SK-N-SH (cell line): ENCODE measurements at regions not wholly inside any gene's neighbourhood (a gene's known extent, or its start where the extent isn't known, plus 50 kb on each side); places are given as distances from the start of the nearest gene placed in this dataset.

ENCODE experiments used
- CTCF ChIA-PET: fragments of 300-600, 350-600 bp; formaldehyde crosslinking; extraction: SDS; loops from one replicate; lab custom pipeline; 2021; lab: Yijun Ruan, JAX
- POLR2A ChIA-PET: fragments of 350-600 bp; sonication (Branson Sonifier 250); formaldehyde crosslinking; extraction: SDS; loops from one replicate; lab custom pipeline; 2020; ENCODE audit warnings: antibody characterized with exemption, inconsistent platforms; lab: Yijun Ruan, JAX
- DNase-seq: peaks from one replicate; pipeline ENCODE4 v3.0.0; 2012
- H2AFZ ChIP-seq: fragments of 200-600 bp; sonication (generic); 2 replicates; pipeline ENCODE4 v1.8.1; 2016; ENCODE audit warnings: antibody characterized with exemption, mild to moderate bottlenecking, low read depth
- H3F3A ChIP-seq: fragments of 200-600 bp; sonication (generic); replicated peaks from 2 replicates; pipeline ENCODE3; 2016; ENCODE audit warnings: antibody characterized with exemption, mild to moderate bottlenecking; ENCODE audit not compliant: insufficient read depth
- H3K27ac ChIP-seq, 2 experiments: fragments of 200-500 bp in 1 of 2; fragments of 200-600 bp in 1 of 2; sonication (Bioruptor generic) in 1 of 2; sonication (generic), shearing (Covaris generic) in 1 of 2; 2 replicates each; pipeline versions ENCODE4 v1.5.1 to v1.6.1; 2014 to 2016; ENCODE audit warnings: low read depth in 2 of 2, inconsistent platforms in 1 of 2, low read length in 1 of 2, mild to moderate bottlenecking in 1 of 2, mixed read lengths in 1 of 2
- H3K27me3 ChIP-seq: fragments of 200-600 bp; sonication (generic), shearing (Covaris generic); 2 replicates; pipeline ENCODE4 v1.6.1; 2016; ENCODE audit warnings: mixed run types; ENCODE audit not compliant: insufficient read depth
- H3K36me3 ChIP-seq, 2 experiments: fragments of 200-500 bp in 1 of 2; fragments of 200-600 bp in 1 of 2; sonication (Bioruptor generic) in 1 of 2; sonication (generic) in 1 of 2; replicated peaks in 1 of 2; 2 replicates each; pipeline versions ENCODE3 to v1.5.1; 2014 to 2016; ENCODE audit warnings: low read length in 1 of 2, mild to moderate bottlenecking in 1 of 2; ENCODE audit not compliant: insufficient read depth in 2 of 2, control insufficient read depth in 1 of 2
- H3K4me1 ChIP-seq, 2 experiments: fragments of 200-500 bp in 1 of 2; fragments of 200-600 bp in 1 of 2; sonication (Bioruptor generic) in 1 of 2; sonication (generic), shearing (Covaris generic) in 1 of 2; 2 replicates each; pipeline versions ENCODE4 v1.5.1 to v1.6.1; 2014 to 2016; ENCODE audit warnings: low read depth in 1 of 2, low read length in 1 of 2, mixed run types in 1 of 2; ENCODE audit not compliant: insufficient read depth in 2 of 2, control insufficient read depth in 1 of 2
- H3K4me2 ChIP-seq: fragments of 200-600 bp; sonication (generic), shearing (Covaris generic); 2 replicates; pipeline ENCODE4 v1.6.1; 2017; ENCODE audit warnings: mixed run types
- H3K4me3 ChIP-seq, 2 experiments: fragments of 200-500 bp in 1 of 2; fragments of 200-600 bp in 1 of 2; sonication (Bioruptor generic) in 1 of 2; sonication (generic), shearing (Covaris generic) in 1 of 2; 2 replicates each; pipeline versions ENCODE4 v1.5.1 to v1.8.1; 2014 to 2016; ENCODE audit warnings: low read depth in 2 of 2, inconsistent platforms in 1 of 2, low read length in 1 of 2, mild to moderate bottlenecking in 1 of 2, mixed read lengths in 1 of 2, moderate library complexity in 1 of 2
- H3K79me2 ChIP-seq: fragments of 200-600 bp; sonication (generic); 2 replicates; pipeline ENCODE4 v1.8.1; 2017; ENCODE audit warnings: mild to moderate bottlenecking; ENCODE audit not compliant: insufficient read depth
- H3K9ac ChIP-seq: fragments of 200-600 bp; sonication (generic); 2 replicates; pipeline ENCODE4 v1.6.1; 2017; ENCODE audit warnings: mixed run types
- H3K9me2 ChIP-seq: fragments of 200-600 bp; sonication (generic); 2 replicates; pipeline ENCODE4 v1.6.1; 2017; ENCODE audit warnings: mixed run types
- H3K9me3 ChIP-seq: fragments of 200-600 bp; sonication (generic); 2 replicates; pipeline ENCODE4 v1.6.1; 2017; ENCODE audit warnings: mixed run types, mild to moderate bottlenecking, moderate library complexity
- H4K20me1 ChIP-seq: fragments of 200-600 bp; sonication (generic); 2 replicates; pipeline ENCODE4 v1.6.1; 2017; ENCODE audit warnings: mild to moderate bottlenecking, mixed run types; ENCODE audit not compliant: insufficient read depth
- EP300 ChIP-seq, 2 experiments: IDR thresholded peaks; 2 replicates each; pipeline versions ENCODE4 v1.4.0 to v1.6.1; 2012; ENCODE audit warnings: borderline replicate concordance in 1 of 2, low read depth in 1 of 2, low read length in 1 of 2
- FOXJ3 ChIP-seq: sonication (generic); formaldehyde crosslinking; IDR thresholded peaks from 2 replicates; pipeline ENCODE4 v1.5.1; 2020; ENCODE audit warnings: mild to moderate bottlenecking, missing genetic modification reagents
- FOXM1 ChIP-seq: IDR thresholded peaks from 2 replicates; pipeline ENCODE4 v1.4.0; 2012; ENCODE audit warnings: low read depth, mild to moderate bottlenecking
- GABPA ChIP-seq: IDR thresholded peaks from 2 replicates; pipeline ENCODE4 v1.4.0; 2012; ENCODE audit warnings: low read depth, mild to moderate bottlenecking
- GATA2 ChIP-seq: sonication (generic); formaldehyde crosslinking; IDR thresholded peaks from 2 replicates; pipeline ENCODE4 v1.5.0; 2020; ENCODE audit warnings: mild to moderate bottlenecking, missing genetic modification reagents
- JUND ChIP-seq: IDR thresholded peaks from 2 replicates; pipeline ENCODE4 v1.4.0; 2012
- MEF2A ChIP-seq: IDR thresholded peaks from 2 replicates; pipeline ENCODE4 v1.4.0; 2012; ENCODE audit warnings: low read depth, borderline replicate concordance
- MXI1 ChIP-seq: IDR thresholded peaks from 2 replicates; pipeline ENCODE4 v1.6.1; 2012; ENCODE audit warnings: mild to moderate bottlenecking, low read depth, low read length, improper control_type of control experiment
- NFIC ChIP-seq: IDR thresholded peaks from 2 replicates; pipeline ENCODE4 v1.4.0; 2012; ENCODE audit warnings: borderline replicate concordance
- NRF1 ChIP-seq: IDR thresholded peaks from 2 replicates; pipeline ENCODE4 v1.6.1; 2012; ENCODE audit warnings: low read depth, mild to moderate bottlenecking, low read length
- POLR2AphosphoS5 ChIP-seq: IDR thresholded peaks from 2 replicates; pipeline ENCODE4 v1.6.1; 2012; ENCODE audit warnings: low read depth, low read length
- RCOR1 ChIP-seq: fragments of 150-350 bp; IDR thresholded peaks from 2 replicates; pipeline ENCODE4 v1.6.1; 2017; ENCODE audit warnings: antibody characterized with exemption, low read length
- RXRA ChIP-seq: IDR thresholded peaks from 2 replicates; pipeline ENCODE4 v1.4.0; 2012; ENCODE audit warnings: low read depth, mild to moderate bottlenecking, borderline replicate concordance
- SMC3 ChIP-seq: IDR thresholded peaks from 2 replicates; pipeline ENCODE4 v1.6.1; 2012; ENCODE audit warnings: low read depth, low read length, improper control_type of control experiment
- TAF1 ChIP-seq: IDR thresholded peaks from 2 replicates; pipeline ENCODE4 v1.6.1; 2012; ENCODE audit warnings: low read depth, mild to moderate bottlenecking, low read length, moderate library complexity, borderline replicate concordance
- TCF12 ChIP-seq: IDR thresholded peaks from 2 replicates; pipeline ENCODE4 v1.4.0; 2012
- TEAD4 ChIP-seq: IDR thresholded peaks from 2 replicates; pipeline ENCODE4 v1.4.0; 2012; ENCODE audit warnings: mild to moderate bottlenecking, borderline replicate concordance; ENCODE audit not compliant: insufficient read depth
- YY1 ChIP-seq: IDR thresholded peaks from 2 replicates; pipeline ENCODE4 v1.4.0; 2012; ENCODE audit warnings: low read depth, mild to moderate bottlenecking
- WGBS: methylation state at CpG from one replicate; pipeline ENCODE4 v1.1.6; 2017; ENCODE audit warnings: low lambda C conversion rate; 5-methylcytosine and 5-hydroxymethylcytosine counted together
- TF ChIP-seq, protein P1 (sequence below): IDR thresholded peaks from 2 replicates; pipeline ENCODE4 v1.6.1; 2012; ENCODE audit warnings: mild to moderate bottlenecking, low read depth, low read length, moderate library complexity
- TF ChIP-seq, protein P2 (sequence below): IDR thresholded peaks from 2 replicates; pipeline ENCODE4 v1.4.0; 2012; ENCODE audit warnings: low read depth
- TF ChIP-seq, protein P3 (sequence below): IDR thresholded peaks from 2 replicates; pipeline ENCODE4 v1.4.0; 2012; ENCODE audit warnings: low read depth, borderline replicate concordance

DNA sequence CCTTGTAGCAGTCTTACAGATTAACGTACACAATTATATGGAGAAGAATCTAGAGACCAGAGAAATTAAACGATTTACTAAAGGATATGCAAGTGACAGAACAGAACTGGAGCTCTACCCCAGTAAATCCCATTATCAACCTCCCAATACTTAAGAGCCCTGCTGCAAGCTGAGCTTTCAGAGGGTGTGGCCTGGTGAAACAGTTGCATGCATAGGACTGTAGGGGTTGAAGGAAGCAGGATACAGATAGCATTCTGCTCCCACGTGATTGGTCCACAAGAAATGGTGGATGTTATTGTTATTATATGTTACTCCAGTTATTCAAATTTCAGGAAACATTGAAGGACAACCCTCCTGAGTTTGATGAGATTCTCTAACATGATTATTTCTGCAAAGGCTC lies 210.8 kb upstream of the THUMPD2 start:
- no peaks in the 10 kb centered on the region for H3K36me3 ChIP-seq
- 67% methylated on average over 3 of the region's 3 CpGs for WGBS
- H2AFZ ChIP-seq: no peak overlapping the region
- H3K4me3 ChIP-seq: no peak overlapping the region
- DNase-seq: no peak
- H3F3A ChIP-seq: peaks cover 3% of the 10 kb centered on the region
- no peaks in the 10 kb centered on the region for H3K79me2 ChIP-seq
- ChIA-PET POLR2A (no interaction called here), CTCF (no interaction called here)
- no peak overlapping the region for H3K27ac ChIP-seq
- no peak overlapping the region for H3K4me2 ChIP-seq
- no peaks in the 10 kb centered on the region for H4K20me1 ChIP-seq
- H3K27me3 ChIP-seq: no peaks in the 10 kb centered on the region
- no peaks in the 10 kb centered on the region for H3K4me1 ChIP-seq
- H3K9me3 ChIP-seq: no peaks in the 10 kb centered on the region
- no peak overlapping the region for H3K9ac ChIP-seq
- no peaks in the 10 kb centered on the region for H3K9me2 ChIP-seq
- no peak for TF ChIP-seq POLR2AphosphoS5
- TF ChIP-seq RXRA: no peak
- TF ChIP-seq TEAD4: no peak
- no peak for TF ChIP-seq FOXM1
- TF ChIP-seq GABPA: no peak
- TF ChIP-seq JUND: no peak
- TF ChIP-seq, protein P1, sequence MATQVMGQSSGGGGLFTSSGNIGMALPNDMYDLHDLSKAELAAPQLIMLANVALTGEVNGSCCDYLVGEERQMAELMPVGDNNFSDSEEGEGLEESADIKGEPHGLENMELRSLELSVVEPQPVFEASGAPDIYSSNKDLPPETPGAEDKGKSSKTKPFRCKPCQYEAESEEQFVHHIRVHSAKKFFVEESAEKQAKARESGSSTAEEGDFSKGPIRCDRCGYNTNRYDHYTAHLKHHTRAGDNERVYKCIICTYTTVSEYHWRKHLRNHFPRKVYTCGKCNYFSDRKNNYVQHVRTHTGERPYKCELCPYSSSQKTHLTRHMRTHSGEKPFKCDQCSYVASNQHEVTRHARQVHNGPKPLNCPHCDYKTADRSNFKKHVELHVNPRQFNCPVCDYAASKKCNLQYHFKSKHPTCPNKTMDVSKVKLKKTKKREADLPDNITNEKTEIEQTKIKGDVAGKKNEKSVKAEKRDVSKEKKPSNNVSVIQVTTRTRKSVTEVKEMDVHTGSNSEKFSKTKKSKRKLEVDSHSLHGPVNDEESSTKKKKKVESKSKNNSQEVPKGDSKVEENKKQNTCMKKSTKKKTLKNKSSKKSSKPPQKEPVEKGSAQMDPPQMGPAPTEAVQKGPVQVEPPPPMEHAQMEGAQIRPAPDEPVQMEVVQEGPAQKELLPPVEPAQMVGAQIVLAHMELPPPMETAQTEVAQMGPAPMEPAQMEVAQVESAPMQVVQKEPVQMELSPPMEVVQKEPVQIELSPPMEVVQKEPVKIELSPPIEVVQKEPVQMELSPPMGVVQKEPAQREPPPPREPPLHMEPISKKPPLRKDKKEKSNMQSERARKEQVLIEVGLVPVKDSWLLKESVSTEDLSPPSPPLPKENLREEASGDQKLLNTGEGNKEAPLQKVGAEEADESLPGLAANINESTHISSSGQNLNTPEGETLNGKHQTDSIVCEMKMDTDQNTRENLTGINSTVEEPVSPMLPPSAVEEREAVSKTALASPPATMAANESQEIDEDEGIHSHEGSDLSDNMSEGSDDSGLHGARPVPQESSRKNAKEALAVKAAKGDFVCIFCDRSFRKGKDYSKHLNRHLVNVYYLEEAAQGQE: no peak
- TF ChIP-seq TAF1: no peak
- no peak for TF ChIP-seq NRF1
- TF ChIP-seq FOXJ3 (CRISPR knock-in tag): no peak
- TF ChIP-seq NFIC: no peak
- TF ChIP-seq MEF2A: no peak
- TF ChIP-seq YY1: no peak
- no peak for TF ChIP-seq TCF12
- no peak for TF ChIP-seq SMC3
- TF ChIP-seq RCOR1: no peak

DNA sequence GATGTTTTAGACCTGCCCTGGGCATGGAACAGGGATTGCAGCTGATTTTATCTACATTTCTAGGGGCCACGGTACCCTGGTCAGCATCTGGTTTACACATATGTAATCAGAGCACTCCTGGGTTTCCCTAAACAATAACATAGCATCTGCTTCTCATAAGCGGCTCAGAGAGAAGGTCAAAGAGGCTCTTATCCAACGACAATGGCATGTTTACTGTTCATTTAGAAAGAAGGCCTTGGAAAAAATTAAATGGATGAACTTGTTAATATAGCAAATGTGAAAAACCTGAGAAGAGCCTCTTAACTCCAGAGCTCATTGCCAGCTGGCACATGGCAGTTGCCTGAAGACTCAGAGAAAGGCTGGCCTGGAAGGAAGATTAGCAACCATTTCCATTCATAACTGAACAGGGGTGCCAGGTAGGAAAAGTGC lies 202.8 kb upstream of the THUMPD2 start:
- Histone ChIP-seq H3K27ac (no peak overlapping the region; a peak in 1 of 4 replicates), H3K9me3 (no peaks in the 10 kb centered on the region), H3K9me2 (no peaks in the 10 kb centered on the region), H3K27me3 (no peaks in the 10 kb centered on the region), H2AFZ (no peak overlapping the region), H3F3A (no peaks in the 10 kb centered on the region), H3K9ac (no peak overlapping the region), H3K4me1 (peaks cover 0 to 7% of the 10 kb centered on the region in 2 experiments; a peak in 2 of 4 replicates), H3K79me2 (no peaks in the 10 kb centered on the region), H3K36me3 (no peaks in the 10 kb centered on the region), H3K4me2 (no peak overlapping the region), H4K20me1 (no peaks in the 10 kb centered on the region), H3K4me3 (no peak overlapping the region)
- 12% methylated on average over 3 of the region's 3 CpGs for WGBS
- peak; percentile 49 for DNase-seq
- CTCF ChIA-PET: interaction anchor here (1.1 to 1.3 kb wide), 4 partner anchors 11 to 68 kb away, joined by 3 read pairs; no protein-coding TSS in a partner anchor
- TF ChIP-seq FOXM1 (no peak), EP300 (IDR thresholded peaks at IDR 0.05; ENCODE audit: borderline replicate concordance in 1 of 2, low read depth in 1 of 2, low read length in 1 of 2) (peak in 1 of 2 experiments; percentile 83; a peak in 2 of 4 replicates), RCOR1 (peak; percentile 75), POLR2AphosphoS5 (no peak), MXI1 (peak; percentile 55; the same call in 1 of the 2 replicates), GATA2 (peak; percentile 67)
- TF ChIP-seq, protein P2, sequence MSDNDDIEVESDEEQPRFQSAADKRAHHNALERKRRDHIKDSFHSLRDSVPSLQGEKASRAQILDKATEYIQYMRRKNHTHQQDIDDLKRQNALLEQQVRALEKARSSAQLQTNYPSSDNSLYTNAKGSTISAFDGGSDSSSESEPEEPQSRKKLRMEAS: no peak
- TF ChIP-seq, protein P3, sequence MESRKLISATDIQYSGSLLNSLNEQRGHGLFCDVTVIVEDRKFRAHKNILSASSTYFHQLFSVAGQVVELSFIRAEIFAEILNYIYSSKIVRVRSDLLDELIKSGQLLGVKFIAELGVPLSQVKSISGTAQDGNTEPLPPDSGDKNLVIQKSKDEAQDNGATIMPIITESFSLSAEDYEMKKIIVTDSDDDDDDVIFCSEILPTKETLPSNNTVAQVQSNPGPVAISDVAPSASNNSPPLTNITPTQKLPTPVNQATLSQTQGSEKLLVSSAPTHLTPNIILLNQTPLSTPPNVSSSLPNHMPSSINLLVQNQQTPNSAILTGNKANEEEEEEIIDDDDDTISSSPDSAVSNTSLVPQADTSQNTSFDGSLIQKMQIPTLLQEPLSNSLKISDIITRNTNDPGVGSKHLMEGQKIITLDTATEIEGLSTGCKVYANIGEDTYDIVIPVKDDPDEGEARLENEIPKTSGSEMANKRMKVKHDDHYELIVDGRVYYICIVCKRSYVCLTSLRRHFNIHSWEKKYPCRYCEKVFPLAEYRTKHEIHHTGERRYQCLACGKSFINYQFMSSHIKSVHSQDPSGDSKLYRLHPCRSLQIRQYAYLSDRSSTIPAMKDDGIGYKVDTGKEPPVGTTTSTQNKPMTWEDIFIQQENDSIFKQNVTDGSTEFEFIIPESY: no peak
- POLR2A ChIA-PET: interaction anchor here (1.2 kb wide), 1 partner anchor 68 kb away, joined by 5 read pairs; no protein-coding TSS in a partner anchor
